GM21619 (cell line): ENCODE measurements at regions not wholly inside any gene's neighbourhood (a gene's known extent, or its start where the extent isn't known, plus 50 kb on each side); places are given as distances from the start of the nearest gene placed in this dataset.
A peak's percentile ranks its signal among the peaks of the same experiment; 100 is the strongest.
"Not testable (repeated sequence)": the region's sequence is repeated elsewhere in the genome, so short reads cannot be mapped to it uniquely, and the experiment has no call there.

ENCODE experiments used
- ATAC-seq: cut with Tn5 transposase; IDR thresholded peaks from one replicate; pipeline ENCODE4 v1.9.1; 2021; ENCODE audit not compliant: unreplicated experiment

DNA sequence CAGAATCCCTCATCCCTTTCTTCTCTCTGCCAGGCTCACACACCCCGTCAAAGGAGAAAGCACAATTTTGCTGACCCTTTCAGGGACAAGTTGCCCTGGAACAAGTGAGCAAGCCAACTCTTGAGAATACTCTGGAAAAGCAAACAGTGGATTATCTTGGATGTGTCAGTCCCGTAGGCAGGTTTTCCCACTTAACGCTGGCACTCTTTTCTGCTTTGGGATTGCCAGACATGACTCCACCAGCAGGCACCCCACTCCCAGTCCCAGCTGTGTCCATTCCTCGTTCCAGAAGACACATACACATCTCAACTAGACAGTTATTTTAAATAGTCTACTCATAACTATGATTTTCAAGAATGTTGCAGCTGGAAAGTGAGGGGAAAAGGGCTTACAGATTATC, 145.5 kb upstream of the CDKN3 start:
- ATAC-seq: no peak

GRCh38 chr14:54252072-54252730, 144.6 kb upstream of the CDKN3 start:
- no peak for ATAC-seq

DNA sequence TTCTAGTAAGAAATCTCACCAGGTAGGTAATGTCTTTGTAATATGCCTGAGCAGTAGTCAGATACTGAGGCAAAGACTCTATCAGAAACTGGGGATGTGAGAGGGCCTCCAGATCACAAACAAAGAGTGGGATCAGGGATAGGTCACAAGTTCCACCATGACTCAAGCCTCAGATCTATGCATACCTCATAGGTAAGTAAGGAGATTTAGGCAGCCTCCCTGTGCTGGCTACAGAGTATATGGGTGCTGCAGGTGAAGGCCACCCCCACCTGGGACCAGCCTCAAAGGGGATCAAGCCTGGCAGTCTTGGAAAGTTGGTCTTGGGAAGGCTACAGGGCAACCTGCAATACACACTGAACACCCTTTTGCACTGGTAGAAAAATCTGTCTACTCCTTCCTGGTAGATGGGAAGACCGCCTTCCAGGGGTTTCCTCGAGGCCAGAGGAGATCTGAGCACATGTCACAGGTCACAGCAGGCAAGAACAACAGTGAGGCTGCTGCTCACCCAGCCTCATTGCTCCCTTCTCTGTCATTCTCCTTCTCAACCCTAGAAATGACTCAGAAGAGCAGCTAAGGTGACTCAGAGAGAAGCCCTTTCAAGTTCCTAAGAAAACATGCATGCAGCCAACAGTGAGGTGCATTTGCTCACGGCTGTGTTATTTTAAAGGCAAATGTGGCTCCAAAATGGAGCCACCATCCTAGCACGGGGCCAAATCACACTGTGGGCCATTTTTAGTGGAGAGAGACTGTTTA, 143.4 kb upstream of the CDKN3 start:
- ATAC-seq: no peak

- ATAC-seq: no peak
These were observed 140.7 kb upstream of the CDKN3 start for GRCh38 chr14:54256156-54256555.

DNA sequence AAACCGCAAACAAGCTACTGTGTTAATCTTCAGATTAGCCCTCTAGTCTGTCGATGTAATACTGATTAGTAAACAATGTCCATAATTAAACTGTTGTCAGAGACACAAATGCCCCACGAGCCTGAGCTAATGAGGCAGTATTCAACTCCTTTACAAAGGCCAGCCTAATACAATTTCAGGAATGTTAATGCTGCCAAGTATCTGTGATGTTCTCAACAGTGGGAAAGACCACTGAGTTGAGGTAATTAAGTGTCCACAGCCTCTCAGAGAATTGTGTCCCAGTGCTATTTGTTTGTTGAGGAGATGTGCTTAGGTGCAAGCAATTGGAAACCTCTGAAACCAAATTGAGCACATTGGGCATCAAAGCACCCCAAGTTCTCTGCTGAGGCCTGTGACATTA, 139.4 kb upstream of the CDKN3 start:
- no peak for ATAC-seq

- ATAC-seq: no peak
These were observed 138.4 kb upstream of the CDKN3 start for GRCh38 chr14:54258382-54258781.

DNA sequence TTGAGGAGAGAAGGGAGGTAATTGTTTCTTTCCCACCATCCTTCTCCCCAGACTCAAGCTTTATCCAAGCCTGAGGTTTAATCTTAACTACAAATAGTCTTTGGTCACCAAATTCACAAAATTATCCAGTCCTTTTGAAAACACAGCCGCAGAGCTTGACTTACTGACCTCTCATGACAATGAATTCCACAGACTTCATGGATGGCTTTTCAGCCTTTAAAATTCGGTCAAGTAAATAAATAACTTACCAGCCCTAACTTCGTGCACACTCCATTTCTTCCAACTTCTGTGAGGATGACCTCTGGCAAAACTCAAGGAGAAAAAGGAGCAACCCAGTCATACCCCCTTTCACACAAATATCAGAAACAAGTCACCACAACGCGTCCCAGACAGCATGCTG, 137.0 kb upstream of the CDKN3 start:
- no peak for ATAC-seq

- no peak for ATAC-seq
These were observed 135.5 kb upstream of the CDKN3 start for GRCh38 chr14:54261283-54261682.

GRCh38 chr14:54266616-54267015, 130.2 kb upstream of the CDKN3 start:
- not testable (repeated sequence) for ATAC-seq

DNA sequence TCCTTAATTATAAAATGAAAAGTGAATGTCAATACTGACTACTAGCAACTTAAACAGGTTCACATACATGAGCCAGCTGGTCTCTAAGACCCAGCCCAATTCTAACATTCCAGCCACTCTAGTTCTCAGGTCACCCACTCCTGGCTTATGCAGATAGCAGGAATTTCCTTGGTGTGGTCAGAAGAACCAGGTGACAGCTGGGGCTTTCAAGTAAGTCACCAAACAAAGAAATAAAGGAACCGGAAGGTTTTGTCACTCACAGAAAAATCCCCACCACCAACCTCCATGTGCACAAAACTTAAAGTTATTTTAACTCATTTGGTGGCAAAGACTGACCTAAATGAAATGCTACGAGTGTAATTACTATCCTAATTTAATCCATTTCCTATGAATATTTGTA, 129.6 kb upstream of the CDKN3 start:
- peak; percentile 64 for ATAC-seq

DNA sequence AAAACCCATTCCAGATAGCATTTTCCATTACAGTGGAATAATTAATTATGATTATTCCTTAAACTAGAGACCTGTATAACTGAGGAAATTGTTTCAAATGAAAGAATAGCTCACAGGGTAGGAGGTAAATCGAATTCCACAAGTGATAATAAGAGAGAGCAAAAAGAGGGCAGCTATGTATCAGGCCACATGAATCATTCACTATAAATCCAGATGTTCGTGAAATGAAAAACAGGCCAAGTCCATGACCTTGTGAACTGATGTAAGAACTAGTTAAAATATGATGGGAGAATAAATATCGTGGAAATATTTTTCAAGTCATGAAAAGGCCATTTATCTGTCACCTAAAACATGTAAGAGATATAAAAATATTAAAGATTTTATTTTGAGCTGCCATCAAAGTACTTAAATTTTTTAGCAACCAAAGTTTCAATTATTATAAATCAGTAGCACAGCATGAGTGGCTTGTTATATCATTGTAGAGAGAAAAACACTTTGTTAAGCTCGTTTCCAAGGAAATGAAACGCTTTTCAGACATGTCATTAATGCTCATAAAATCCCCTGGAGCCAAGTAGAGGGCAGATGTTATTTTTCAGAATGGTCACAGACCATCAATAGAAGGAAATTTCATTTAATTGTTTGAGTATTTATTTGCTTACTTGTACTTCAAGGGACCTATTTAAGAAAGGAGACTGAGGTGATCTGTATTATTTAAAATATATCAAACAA, 120.6 kb upstream of the CDKN3 start:
- no peak for ATAC-seq

GRCh38 chr14:54278087-54278486, 118.7 kb upstream of the CDKN3 start:
- ATAC-seq: no peak

- ATAC-seq: no peak
These were observed 118.0 kb upstream of the CDKN3 start for GRCh38 chr14:54278665-54279295.

DNA sequence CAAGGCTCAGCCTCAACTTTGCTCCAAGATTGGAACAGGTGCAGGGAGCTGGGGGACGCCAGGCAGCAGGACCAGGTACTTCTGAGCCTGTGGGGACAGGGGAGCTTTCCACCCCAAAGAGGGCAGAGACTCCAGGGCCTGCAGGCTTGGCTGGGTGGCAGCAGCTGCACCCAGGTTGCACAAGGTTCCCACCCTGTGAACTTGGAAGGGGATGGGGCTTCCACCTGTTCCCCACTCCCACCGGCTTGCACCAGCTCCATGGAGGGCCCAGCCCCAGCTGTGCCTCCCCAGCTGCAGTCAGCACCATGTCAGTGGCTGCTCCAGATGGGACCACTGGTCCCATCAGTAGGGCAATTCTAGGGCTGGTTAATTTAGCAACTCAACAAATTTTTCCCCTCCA, 114.0 kb upstream of the CDKN3 start:
- no peak for ATAC-seq

GRCh38 chr14:54285030-54285429, 111.8 kb upstream of the CDKN3 start:
- ATAC-seq: no peak

GRCh38 chr14:54291491-54292191, 105.2 kb upstream of the CDKN3 start:
- no peak for ATAC-seq

DNA sequence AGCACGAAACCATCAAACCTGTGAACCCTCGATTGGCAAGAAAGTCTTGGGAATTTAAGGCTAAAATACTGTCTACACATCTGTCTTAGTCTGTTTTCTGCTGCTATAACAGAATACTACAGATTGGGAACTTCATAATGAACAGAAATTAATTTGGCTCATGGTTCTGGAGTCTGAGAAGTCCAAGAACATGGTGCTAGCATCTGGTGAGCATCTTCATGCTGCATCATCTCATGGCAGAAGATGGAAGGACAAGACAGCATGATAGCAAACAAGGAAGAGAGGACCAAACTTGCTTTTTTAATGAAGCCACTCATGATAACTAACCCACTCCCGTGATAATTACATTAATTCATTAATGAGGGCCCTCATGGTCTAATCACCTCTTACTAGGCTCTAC, 102.0 kb upstream of the CDKN3 start:
- ATAC-seq: no peak

DNA sequence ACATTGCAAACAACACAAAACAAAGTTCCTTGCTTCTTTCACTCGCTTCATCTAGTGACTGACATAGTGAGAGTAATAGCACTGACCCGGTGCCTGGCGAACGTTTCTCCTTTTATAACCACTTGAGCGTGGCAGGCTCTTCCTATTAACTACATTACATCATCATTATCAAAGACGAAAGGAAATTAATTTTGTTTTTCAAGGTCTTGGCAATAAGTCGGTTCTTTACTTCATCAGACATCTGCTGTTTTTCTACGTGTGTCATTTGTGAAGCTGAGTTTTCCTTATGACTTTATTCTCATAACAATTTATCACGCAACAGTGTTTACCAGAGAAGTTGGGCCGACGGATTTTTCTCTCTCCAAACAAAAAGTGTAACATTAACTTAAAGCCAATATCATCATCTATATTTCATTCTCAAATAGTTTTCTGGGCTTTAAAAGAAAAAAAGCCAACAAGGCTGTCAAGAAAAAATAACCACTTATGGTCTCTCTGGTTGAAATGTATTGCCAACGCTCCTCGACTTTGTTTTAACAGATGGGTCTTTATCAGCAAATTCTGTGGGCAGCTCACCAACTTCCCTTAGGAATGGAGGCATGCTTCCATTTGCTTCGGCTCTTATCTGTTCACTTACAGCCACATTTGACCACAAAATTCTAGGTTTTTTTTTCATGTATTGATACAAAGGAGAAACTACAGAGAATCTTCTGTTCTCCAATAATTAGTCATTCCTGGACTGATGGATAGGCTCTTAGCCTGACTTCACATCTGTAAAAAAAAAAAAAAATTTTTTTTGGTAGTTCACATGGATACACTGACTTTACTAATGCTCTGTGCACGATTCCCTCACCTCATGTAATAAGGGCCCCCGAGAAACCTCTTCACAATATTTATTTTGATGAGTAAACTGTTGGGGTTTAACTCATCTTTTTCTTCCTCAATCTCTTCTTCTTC, 97.1 kb upstream of the CDKN3 start:
- no peak for ATAC-seq

- no peak for ATAC-seq
These were observed 95.9 kb upstream of the CDKN3 start for GRCh38 chr14:54300881-54301280.

GRCh38 chr14:54301359-54301758, 95.4 kb upstream of the CDKN3 start:
- ATAC-seq: no peak
